ENCODE measurements at regions not wholly inside any gene's neighbourhood (a gene's known extent, or its start where the extent isn't known, plus 50 kb on each side); places are given as distances from the start of the nearest gene placed in this dataset.

DNA sequence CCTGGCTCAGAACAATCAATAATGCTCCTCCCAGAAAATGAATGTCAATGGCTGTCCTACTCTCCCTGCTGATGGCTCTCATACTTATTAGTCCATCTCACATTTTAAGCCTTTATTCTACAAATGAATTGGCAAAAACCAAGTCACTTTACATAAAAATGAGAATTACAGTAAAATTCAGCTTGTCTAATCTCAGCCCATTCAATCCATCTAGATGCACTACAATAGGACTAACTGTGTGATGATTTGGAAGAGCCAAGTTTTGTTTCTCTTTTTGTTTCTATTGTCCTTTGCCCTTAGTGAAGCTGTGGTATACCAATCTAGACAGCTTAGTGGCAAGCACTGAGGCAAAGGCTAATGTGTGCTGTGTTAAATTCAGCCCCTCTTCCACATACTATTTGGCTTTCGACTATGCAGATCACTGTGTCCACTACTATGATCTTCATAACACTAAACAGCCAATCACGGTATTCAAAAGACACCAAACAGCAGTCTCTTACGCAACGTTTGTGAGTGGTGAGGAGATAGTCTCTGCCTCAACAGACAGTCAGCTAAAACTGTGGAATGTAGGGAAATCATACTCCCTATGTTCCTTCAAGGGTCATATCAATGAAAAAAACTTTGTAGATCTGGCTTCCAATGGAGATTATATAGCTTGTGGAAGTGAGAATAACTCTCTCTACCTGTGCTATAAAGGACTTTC, 140.8 kb upstream of the ZNF462 start:
- Mint-ChIP-seq H3K36me3 (ENCODE audit: unreplicated experiment) (no peaks in the 10 kb centered on the region), H3K27me3 (ENCODE audit: unreplicated experiment) (no peaks in the 10 kb centered on the region), H3K9me3 (ENCODE audit: unreplicated experiment) (no peaks in the 10 kb centered on the region), H3K4me1 (ENCODE audit: unreplicated experiment) (peaks cover 29% of the 10 kb centered on the region), H3K27ac (ENCODE audit: unreplicated experiment) (no peak overlapping the region), H3K4me3 (ENCODE audit: unreplicated experiment) (no peak overlapping the region)
- no peak for DNase-seq (ENCODE audit: extremely low spot score, unreplicated experiment)
- TF ChIP-seq, protein P1, sequence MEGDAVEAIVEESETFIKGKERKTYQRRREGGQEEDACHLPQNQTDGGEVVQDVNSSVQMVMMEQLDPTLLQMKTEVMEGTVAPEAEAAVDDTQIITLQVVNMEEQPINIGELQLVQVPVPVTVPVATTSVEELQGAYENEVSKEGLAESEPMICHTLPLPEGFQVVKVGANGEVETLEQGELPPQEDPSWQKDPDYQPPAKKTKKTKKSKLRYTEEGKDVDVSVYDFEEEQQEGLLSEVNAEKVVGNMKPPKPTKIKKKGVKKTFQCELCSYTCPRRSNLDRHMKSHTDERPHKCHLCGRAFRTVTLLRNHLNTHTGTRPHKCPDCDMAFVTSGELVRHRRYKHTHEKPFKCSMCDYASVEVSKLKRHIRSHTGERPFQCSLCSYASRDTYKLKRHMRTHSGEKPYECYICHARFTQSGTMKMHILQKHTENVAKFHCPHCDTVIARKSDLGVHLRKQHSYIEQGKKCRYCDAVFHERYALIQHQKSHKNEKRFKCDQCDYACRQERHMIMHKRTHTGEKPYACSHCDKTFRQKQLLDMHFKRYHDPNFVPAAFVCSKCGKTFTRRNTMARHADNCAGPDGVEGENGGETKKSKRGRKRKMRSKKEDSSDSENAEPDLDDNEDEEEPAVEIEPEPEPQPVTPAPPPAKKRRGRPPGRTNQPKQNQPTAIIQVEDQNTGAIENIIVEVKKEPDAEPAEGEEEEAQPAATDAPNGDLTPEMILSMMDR (IDR thresholded peaks at IDR 0.05): no peak

DNA sequence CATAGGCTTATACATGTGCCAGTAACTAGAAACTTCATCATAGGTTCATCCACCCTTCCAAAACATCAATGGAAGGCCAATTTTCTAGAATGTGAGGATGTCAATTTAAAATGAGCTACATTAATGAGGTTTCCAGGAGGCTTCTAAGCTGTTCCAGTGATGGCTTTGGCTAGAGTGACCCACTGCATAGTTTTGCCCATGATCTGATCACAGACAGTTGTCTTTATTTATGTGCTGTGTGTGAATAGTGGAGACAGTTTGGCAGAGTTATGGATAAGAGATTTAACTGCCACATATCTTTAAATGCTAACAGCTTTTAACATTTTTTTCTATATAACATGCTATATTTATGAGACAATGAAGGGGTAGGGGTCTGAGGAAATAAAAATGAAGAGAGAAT, 139.0 kb upstream of the ZNF462 start:
- peaks cover 12% of the 10 kb centered on the region for H3K4me1 Mint-ChIP-seq (ENCODE audit: unreplicated experiment)
- no peak overlapping the region for H3K27ac Mint-ChIP-seq (ENCODE audit: unreplicated experiment)
- no peak for DNase-seq (ENCODE audit: extremely low spot score, unreplicated experiment)
- TF ChIP-seq, protein P1 (IDR thresholded peaks at IDR 0.05): no peak
- H3K4me3 Mint-ChIP-seq (ENCODE audit: unreplicated experiment): no peak overlapping the region
- H3K9me3 Mint-ChIP-seq (ENCODE audit: unreplicated experiment): no peaks in the 10 kb centered on the region
- no peaks in the 10 kb centered on the region for H3K27me3 Mint-ChIP-seq (ENCODE audit: unreplicated experiment)
- H3K36me3 Mint-ChIP-seq (ENCODE audit: unreplicated experiment): no peaks in the 10 kb centered on the region

DNA sequence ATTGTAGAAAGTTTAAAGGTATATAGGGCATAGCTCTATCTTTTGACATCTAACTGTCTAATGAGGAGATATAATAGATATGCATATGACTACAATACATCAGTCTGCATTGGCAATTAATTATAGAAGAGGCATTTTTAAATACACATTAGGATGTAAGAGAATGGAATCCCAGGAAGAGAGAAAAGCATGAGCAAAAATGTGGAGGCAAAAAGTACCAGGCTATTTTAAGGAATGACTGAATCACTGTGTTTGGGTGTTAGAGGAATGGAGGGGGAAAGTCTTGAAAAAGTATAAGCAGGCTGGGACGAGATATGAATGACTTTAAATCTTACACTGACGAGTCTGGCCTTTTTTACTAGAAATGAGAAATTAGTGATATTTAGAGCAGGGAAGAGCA, 138.4 kb upstream of the ZNF462 start:
- TF ChIP-seq, protein P1 (IDR thresholded peaks at IDR 0.05): no peak
- no peak overlapping the region for H3K4me3 Mint-ChIP-seq (ENCODE audit: unreplicated experiment)

DNA sequence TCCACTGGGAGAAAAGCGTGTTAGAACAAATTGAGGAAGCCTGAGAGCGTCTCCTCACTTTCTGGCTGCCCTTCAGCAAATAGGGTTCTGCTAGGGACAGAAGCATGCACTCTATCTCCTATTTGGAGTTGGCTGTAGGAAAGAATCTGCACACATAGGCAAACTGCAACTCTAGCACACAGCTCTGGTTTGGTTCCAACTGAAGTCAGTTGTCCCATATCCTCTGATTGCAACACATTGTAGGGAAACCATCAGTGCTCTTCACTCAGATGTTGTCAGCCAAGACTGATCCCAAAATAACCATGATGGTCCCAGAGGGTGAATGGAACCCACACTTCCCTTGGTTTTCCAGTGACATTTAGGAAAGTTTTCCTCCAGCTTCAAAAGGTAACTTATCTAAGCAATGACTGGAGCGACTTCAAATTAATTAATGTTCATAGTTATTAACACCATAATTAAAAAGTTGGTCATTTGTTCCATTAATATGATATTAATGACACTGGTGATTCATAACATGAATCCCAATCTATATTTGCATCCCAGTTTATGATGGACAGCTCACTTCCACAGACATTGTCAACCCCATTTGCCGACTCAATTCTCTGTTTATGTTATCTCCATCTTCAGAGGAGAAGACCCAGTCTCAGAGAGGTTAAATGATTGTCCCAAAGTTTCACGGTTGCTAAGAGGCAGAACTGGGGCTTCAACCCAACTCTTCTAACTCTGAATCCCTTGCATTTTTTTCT, 136.7 kb upstream of the ZNF462 start:
- TF ChIP-seq, protein P1 (IDR thresholded peaks at IDR 0.05): no peak
- no peak for DNase-seq (ENCODE audit: extremely low spot score, unreplicated experiment)
- Mint-ChIP-seq H3K36me3 (ENCODE audit: unreplicated experiment) (no peaks in the 10 kb centered on the region), H3K9me3 (ENCODE audit: unreplicated experiment) (no peaks in the 10 kb centered on the region), H3K4me3 (ENCODE audit: unreplicated experiment) (no peak overlapping the region), H3K27me3 (ENCODE audit: unreplicated experiment) (no peaks in the 10 kb centered on the region), H3K4me1 (ENCODE audit: unreplicated experiment) (peaks cover 2% of the 10 kb centered on the region), H3K27ac (ENCODE audit: unreplicated experiment) (no peak overlapping the region)

More for the DNA sequence above, 138.4 kb upstream of the ZNF462 start:
- H3K27ac Mint-ChIP-seq (ENCODE audit: unreplicated experiment): no peak overlapping the region
- no peak for DNase-seq (ENCODE audit: extremely low spot score, unreplicated experiment)
- no peaks in the 10 kb centered on the region for H3K9me3 Mint-ChIP-seq (ENCODE audit: unreplicated experiment)
- H3K4me1 Mint-ChIP-seq (ENCODE audit: unreplicated experiment): peaks cover 6% of the 10 kb centered on the region
- no peaks in the 10 kb centered on the region for H3K27me3 Mint-ChIP-seq (ENCODE audit: unreplicated experiment)
- no peaks in the 10 kb centered on the region for H3K36me3 Mint-ChIP-seq (ENCODE audit: unreplicated experiment)

- no peaks in the 10 kb centered on the region for H3K27me3 Mint-ChIP-seq (ENCODE audit: unreplicated experiment)
- H3K4me3 Mint-ChIP-seq (ENCODE audit: unreplicated experiment): no peak overlapping the region
- no peaks in the 10 kb centered on the region for H3K4me1 Mint-ChIP-seq (ENCODE audit: unreplicated experiment)
- H3K36me3 Mint-ChIP-seq (ENCODE audit: unreplicated experiment): no peaks in the 10 kb centered on the region
- TF ChIP-seq, protein P1 (IDR thresholded peaks at IDR 0.05): no peak
- no peak overlapping the region for H3K27ac Mint-ChIP-seq (ENCODE audit: unreplicated experiment)
- no peak for DNase-seq (ENCODE audit: extremely low spot score, unreplicated experiment)
- H3K9me3 Mint-ChIP-seq (ENCODE audit: unreplicated experiment): no peaks in the 10 kb centered on the region
Measured at GRCh38 chr9:106727969-106728368, 135.0 kb upstream of the ZNF462 start.

Measured in osteocyte (in vitro differentiated cells).